ENCODE measurements at regions not wholly inside any gene's neighbourhood (a gene's known extent, or its start where the extent isn't known, plus 50 kb on each side); places are given as distances from the start of the nearest gene placed in this dataset.
A peak's percentile ranks its signal among the peaks of the same experiment; 100 is the strongest.

- Mint-ChIP-seq H3K36me3 (ENCODE audit: low read depth) (no peaks in the 10 kb centered on the region), H3K4me1 (no peaks in the 10 kb centered on the region), H3K27ac (no peak overlapping the region), H3K9me3 (no peaks in the 10 kb centered on the region), H3K27me3 (ENCODE audit: insufficient read depth) (no peaks in the 10 kb centered on the region), H3K4me3 (no peak overlapping the region)
- no peaks in the 10 kb centered on the region for H3K4me1 ChIP-seq (ENCODE audit: control insufficient read depth, insufficient read depth, low read length)
- H3K4me3 ChIP-seq (ENCODE audit: low read length) = no peak overlapping the region
- H3K36me3 ChIP-seq (ENCODE audit: control insufficient read depth, insufficient read depth, low read length) = no peaks in the 10 kb centered on the region
- no peak overlapping the region for H3K27ac ChIP-seq (ENCODE audit: low read depth, low read length)
- no peak for DNase-seq
- WGBS, 2 experiments (ENCODE audit: insufficient coverage in 1 of 2, insufficient read length in 1 of 2) = 94 to 96% methylated on average over 6 of the region's 6 CpGs
- H3K9ac ChIP-seq (ENCODE audit: extremely low read depth, low read length, poor library complexity, severe bottlenecking) = no peak overlapping the region
- no peaks in the 10 kb centered on the region for H3K9me3 ChIP-seq (ENCODE audit: control insufficient read depth, low read length)
- H3K27me3 ChIP-seq (ENCODE audit: control insufficient read depth, insufficient read depth, low read length, poor library complexity, severe bottlenecking) = no peaks in the 10 kb centered on the region
- no peak for TF ChIP-seq CTCF (conservative IDR thresholded peaks at IDR 0.05)
These were observed 292.9 kb upstream of the MYT1L start for GRCh38 chr2:2623939-2624338.

- no peak for TF ChIP-seq CTCF (conservative IDR thresholded peaks at IDR 0.05)
These were observed 290.8 kb upstream of the MYT1L start for GRCh38 chr2:2621855-2622254.

GRCh38 chr2:2620604-2621003 is 289.5 kb upstream of the MYT1L start:
- no peaks in the 10 kb centered on the region for H3K9me3 ChIP-seq (ENCODE audit: control insufficient read depth, low read length)
- no peak overlapping the region for H3K27ac ChIP-seq (ENCODE audit: low read depth, low read length)
- Mint-ChIP-seq H3K4me1 (no peaks in the 10 kb centered on the region), H3K36me3 (ENCODE audit: low read depth) (no peaks in the 10 kb centered on the region), H3K9me3 (no peaks in the 10 kb centered on the region), H3K27ac (no peak overlapping the region), H3K4me3 (no peak overlapping the region), H3K27me3 (ENCODE audit: insufficient read depth) (peaks cover 4% of the 10 kb centered on the region)
- peaks cover 4% of the 10 kb centered on the region for H3K27me3 ChIP-seq (ENCODE audit: control insufficient read depth, insufficient read depth, low read length, poor library complexity, severe bottlenecking)
- 67 to 100% methylated on average over 2 to 7 of the region's 7 CpGs for whole genome bisulfite sequencing, 2 experiments (ENCODE audit: insufficient coverage in 1 of 2, insufficient read length in 1 of 2)
- H3K9ac ChIP-seq (ENCODE audit: extremely low read depth, low read length, poor library complexity, severe bottlenecking) = no peak overlapping the region
- peak; percentile 15 for DNase-seq
- no peak for TF ChIP-seq CTCF (conservative IDR thresholded peaks at IDR 0.05)
- H3K4me1 ChIP-seq (ENCODE audit: control insufficient read depth, insufficient read depth, low read length) = no peaks in the 10 kb centered on the region
- H3K4me3 ChIP-seq (ENCODE audit: low read length) = no peak overlapping the region
- no peaks in the 10 kb centered on the region for H3K36me3 ChIP-seq (ENCODE audit: control insufficient read depth, insufficient read depth, low read length)

More at GRCh38 chr2:2621855-2622254, 290.8 kb upstream of the MYT1L start:
- peak; percentile 14 for DNase-seq
- no peak overlapping the region for H3K27ac Mint-ChIP-seq
- H3K27me3 Mint-ChIP-seq (ENCODE audit: insufficient read depth) = peaks cover under 1% of the 10 kb centered on the region
- WGBS, 2 experiments (ENCODE audit: insufficient coverage in 1 of 2, insufficient read length in 1 of 2) = 92 to 93% methylated on average over 8 of the region's 8 CpGs
- H3K9me3 ChIP-seq (ENCODE audit: control insufficient read depth, low read length) = no peaks in the 10 kb centered on the region
- no peaks in the 10 kb centered on the region for H3K9me3 Mint-ChIP-seq
- no peaks in the 10 kb centered on the region for H3K36me3 ChIP-seq (ENCODE audit: control insufficient read depth, insufficient read depth, low read length)
- H3K36me3 Mint-ChIP-seq (ENCODE audit: low read depth) = no peaks in the 10 kb centered on the region
- no peak overlapping the region for H3K27ac ChIP-seq (ENCODE audit: low read depth, low read length)
- H3K4me3 Mint-ChIP-seq = no peak overlapping the region
- no peaks in the 10 kb centered on the region for H3K4me1 Mint-ChIP-seq
- H3K4me3 ChIP-seq (ENCODE audit: low read length) = no peak overlapping the region
- H3K9ac ChIP-seq (ENCODE audit: extremely low read depth, low read length, poor library complexity, severe bottlenecking) = no peak overlapping the region
- no peaks in the 10 kb centered on the region for H3K4me1 ChIP-seq (ENCODE audit: control insufficient read depth, insufficient read depth, low read length)
- H3K27me3 ChIP-seq (ENCODE audit: control insufficient read depth, insufficient read depth, low read length, poor library complexity, severe bottlenecking) = peaks cover 2% of the 10 kb centered on the region
